Transverse colon (tissue), 4 donors: ENCODE measurements at regions not wholly inside any gene's neighbourhood (a gene's known extent, or its start where the extent isn't known, plus 50 kb on each side); places are given as distances from the start of the nearest gene placed in this dataset.

Source experiments
- DNase-seq: peaks from one replicate; pipeline ENCODE4 v3.0.0-alpha.2; 2019
- H3K27ac ChIP-seq, 4 donors: fragments of 200-600 bp; sonication (generic); 2 replicates each; pipeline ENCODE4 v1.5.1; 2016 to 2018; ENCODE audit warnings: inconsistent platforms in 4 of 4
- H3K27me3 ChIP-seq: fragments of 200-600 bp; sonication (generic); 2 replicates; pipeline ENCODE4 v1.5.1; 2017; ENCODE audit warnings: inconsistent platforms
- H3K36me3 ChIP-seq, 4 donors: fragments of 200-600 bp; sonication (generic); 2 replicates each; pipeline ENCODE4 v1.5.1; 2017 to 2019; ENCODE audit warnings: inconsistent platforms in 4 of 4
- H3K4me1 ChIP-seq, 4 donors: fragments of 200-600 bp; sonication (generic); 2 replicates each; pipeline ENCODE4 v1.5.1; 2017 to 2020; ENCODE audit warnings: inconsistent platforms in 4 of 4
- H3K4me3 ChIP-seq, 4 donors: fragments of 200-600 bp; sonication (generic); 1 replicate in 1 of 4; 2 replicates in 3 of 4; pipeline versions ENCODE4 v1.5.1 to v1.6.1; 2017 to 2019; ENCODE audit warnings: inconsistent platforms in 4 of 4
- H3K9me3 ChIP-seq, 2 donors: fragments of 200-600 bp; sonication (generic); 2 replicates each; pipeline ENCODE4 v1.5.1; 2017 to 2019; ENCODE audit warnings: inconsistent platforms in 2 of 2
- EP300 ChIP-seq: sonication (generic); formaldehyde crosslinking; IDR thresholded peaks from one replicate; pipeline ENCODE4 v1.6.1; 2017; ENCODE audit warnings: antibody characterized with exemption, low read depth
- POLR2A ChIP-seq: fragments of 450-650 bp; IDR thresholded peaks from one replicate; pipeline ENCODE4 v1.6.1; 2016; ENCODE audit warnings: antibody characterized with exemption, mild to moderate bottlenecking, moderate library complexity
- POLR2AphosphoS5 ChIP-seq, 3 donors: sonication (generic); formaldehyde crosslinking; IDR thresholded peaks; one replicate each; pipeline ENCODE4 v1.6.1; 2016; ENCODE audit warnings: antibody characterized with exemption in 3 of 3
- WGBS, 2 donors: methylation state at CpG; one replicate each; pipeline ENCODE4 v1.1.5; 2018; ENCODE audit warnings: low coverage in 1 of 2; 5-methylcytosine and 5-hydroxymethylcytosine counted together
- in situ Hi-C, 4 donors: fragments of 200-750 bp; cut with MboI; loops; one replicate each; pipeline versions ENCODE4 v1.15.0 to v1.15.1; 2017; ENCODE audit warnings: low sequenced_read_pairs in 3 of 4, low pct_ligation_motif_present in 1 of 4, low pct_unique_long_range_greater_than_20kb in 1 of 4
- intact Hi-C: fragments of 100-400 bp; cut with DNase I; formaldehyde crosslinking; loops from one replicate; pipeline ENCODE4 v1.15.1; 2023; ENCODE audit warnings: low total_unique reads
- TF ChIP-seq, protein P1 (sequence below), 5 experiments: fragments of 200-600 bp in 3 of 5; fragments of 450-650 bp in 2 of 5; sonication (generic) in 3 of 5; IDR thresholded peaks; 1 replicate in 2 of 5; 2 replicates in 3 of 5; pipeline ENCODE4 v1.5.1; 2016 to 2017; ENCODE audit warnings: antibody characterized with exemption in 5 of 5, inconsistent platforms in 3 of 5, mild to moderate bottlenecking in 2 of 5, moderate library complexity in 1 of 5

DNA sequence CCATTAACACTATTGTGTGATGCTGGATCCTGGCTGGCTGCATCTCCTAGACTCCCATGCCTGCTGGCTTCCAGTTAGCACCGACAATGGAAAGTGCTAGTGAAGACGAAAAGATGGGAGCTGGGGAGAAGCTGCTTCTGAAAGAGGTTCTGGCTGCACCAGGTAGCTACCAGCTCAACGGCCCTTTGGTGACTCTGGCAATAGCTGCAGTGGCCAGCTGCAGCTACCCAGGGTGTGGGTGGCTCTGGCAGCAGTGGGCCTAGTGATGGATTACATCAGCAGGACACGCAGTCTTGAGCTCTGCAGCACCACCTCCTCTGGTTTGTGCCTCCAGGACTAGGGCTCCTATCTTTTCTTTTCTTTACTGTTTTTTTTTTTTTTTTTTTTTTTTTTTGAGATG is 662.6 kb downstream of the MATN1 start:
- intact Hi-C loops (no loop called here), in situ Hi-C loops (no loop called here)
- Histone ChIP-seq H3K9me3 (no peaks in the 10 kb centered on the region), H3K4me1 (no peaks in the 10 kb centered on the region), H3K36me3 (no peaks in the 10 kb centered on the region), H3K27ac (no peak overlapping the region), H3K4me3 (no peak overlapping the region), H3K27me3 (peaks cover 5% of the 10 kb centered on the region)
- TF ChIP-seq POLR2AphosphoS5 (IDR thresholded peaks at IDR 0.05) = no peak
- TF ChIP-seq, protein P1, sequence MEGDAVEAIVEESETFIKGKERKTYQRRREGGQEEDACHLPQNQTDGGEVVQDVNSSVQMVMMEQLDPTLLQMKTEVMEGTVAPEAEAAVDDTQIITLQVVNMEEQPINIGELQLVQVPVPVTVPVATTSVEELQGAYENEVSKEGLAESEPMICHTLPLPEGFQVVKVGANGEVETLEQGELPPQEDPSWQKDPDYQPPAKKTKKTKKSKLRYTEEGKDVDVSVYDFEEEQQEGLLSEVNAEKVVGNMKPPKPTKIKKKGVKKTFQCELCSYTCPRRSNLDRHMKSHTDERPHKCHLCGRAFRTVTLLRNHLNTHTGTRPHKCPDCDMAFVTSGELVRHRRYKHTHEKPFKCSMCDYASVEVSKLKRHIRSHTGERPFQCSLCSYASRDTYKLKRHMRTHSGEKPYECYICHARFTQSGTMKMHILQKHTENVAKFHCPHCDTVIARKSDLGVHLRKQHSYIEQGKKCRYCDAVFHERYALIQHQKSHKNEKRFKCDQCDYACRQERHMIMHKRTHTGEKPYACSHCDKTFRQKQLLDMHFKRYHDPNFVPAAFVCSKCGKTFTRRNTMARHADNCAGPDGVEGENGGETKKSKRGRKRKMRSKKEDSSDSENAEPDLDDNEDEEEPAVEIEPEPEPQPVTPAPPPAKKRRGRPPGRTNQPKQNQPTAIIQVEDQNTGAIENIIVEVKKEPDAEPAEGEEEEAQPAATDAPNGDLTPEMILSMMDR (IDR thresholded peaks at IDR 0.05) = no peak
- no peak for TF ChIP-seq POLR2A
- no peak for TF ChIP-seq EP300
- no peak for DNase-seq
- 70 to 71% methylated on average over 2 to 4 of the region's 4 CpGs for WGBS, 2 donors

DNA sequence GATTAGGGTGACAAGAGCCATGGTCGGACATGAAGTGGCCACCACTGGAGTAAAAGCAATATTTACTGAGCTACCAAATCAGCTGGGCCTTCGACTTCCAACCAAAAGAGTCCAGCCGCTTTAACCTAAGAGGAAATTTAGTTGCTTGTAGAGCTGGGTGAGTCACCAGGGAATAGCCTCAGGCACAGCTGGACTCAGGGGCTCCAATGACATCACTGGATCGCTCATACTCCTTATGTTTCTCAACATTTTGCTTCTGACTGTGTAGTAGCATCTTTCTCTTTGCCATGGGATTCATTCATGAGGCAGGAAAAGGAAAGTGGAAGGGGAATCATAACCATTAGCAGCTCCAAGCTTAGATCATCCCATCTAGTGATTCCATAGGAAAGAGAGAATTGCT is 664.4 kb downstream of the MATN1 start:
- Histone ChIP-seq H3K36me3 (no peaks in the 10 kb centered on the region), H3K4me1 (no peaks in the 10 kb centered on the region), H3K27me3 (peaks cover 12% of the 10 kb centered on the region), H3K27ac (no peak overlapping the region), H3K4me3 (no peak overlapping the region), H3K9me3 (no peaks in the 10 kb centered on the region)
- TF ChIP-seq EP300 = no peak
- no peak for TF ChIP-seq POLR2A
- TF ChIP-seq POLR2AphosphoS5 (IDR thresholded peaks at IDR 0.05) = no peak
- TF ChIP-seq, protein P1 (IDR thresholded peaks at IDR 0.05) = no peak
- WGBS, 2 donors = 48 to 82% methylated on average over 3 to 4 of the region's 4 CpGs
- intact Hi-C loops (no loop called here), in situ Hi-C loops (no loop called here)
- no peak for DNase-seq

DNA sequence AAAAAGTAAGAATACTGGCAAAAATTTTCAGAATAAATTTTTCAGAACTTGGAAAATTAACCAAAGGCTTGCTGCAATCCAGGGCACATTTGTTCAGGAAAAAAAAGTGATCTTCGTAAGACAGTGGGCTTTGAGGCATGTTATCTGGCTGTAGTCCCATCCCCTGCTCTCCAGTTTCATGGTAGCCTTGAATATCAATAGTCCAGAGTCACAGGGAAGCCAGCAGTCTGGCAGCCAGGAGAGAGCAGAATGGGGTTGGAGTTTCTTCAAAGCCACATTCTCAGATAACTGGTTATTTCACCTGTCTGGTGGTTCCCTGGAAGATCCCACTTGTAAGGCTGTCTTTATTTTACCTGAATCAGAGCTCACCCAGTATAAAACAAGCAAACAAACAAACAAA is 669.3 kb downstream of the MATN1 start:
- Histone ChIP-seq H3K4me3 (no peak overlapping the region), H3K27ac (no peak overlapping the region), H3K27me3 (peaks cover 46% of the 10 kb centered on the region), H3K4me1 (no peaks in the 10 kb centered on the region), H3K9me3 (no peaks in the 10 kb centered on the region), H3K36me3 (no peaks in the 10 kb centered on the region)
- in situ Hi-C loops = no loop called here
- no peak for TF ChIP-seq POLR2AphosphoS5 (IDR thresholded peaks at IDR 0.05)
- TF ChIP-seq, protein P1 (IDR thresholded peaks at IDR 0.05) = no peak
- TF ChIP-seq POLR2A = no peak
- no peak for TF ChIP-seq EP300
- WGBS, 2 donors = 25 to 57% methylated on average over 1 of the region's 1 CpG
- no peak for DNase-seq
- intact Hi-C loops = no loop called here

DNA sequence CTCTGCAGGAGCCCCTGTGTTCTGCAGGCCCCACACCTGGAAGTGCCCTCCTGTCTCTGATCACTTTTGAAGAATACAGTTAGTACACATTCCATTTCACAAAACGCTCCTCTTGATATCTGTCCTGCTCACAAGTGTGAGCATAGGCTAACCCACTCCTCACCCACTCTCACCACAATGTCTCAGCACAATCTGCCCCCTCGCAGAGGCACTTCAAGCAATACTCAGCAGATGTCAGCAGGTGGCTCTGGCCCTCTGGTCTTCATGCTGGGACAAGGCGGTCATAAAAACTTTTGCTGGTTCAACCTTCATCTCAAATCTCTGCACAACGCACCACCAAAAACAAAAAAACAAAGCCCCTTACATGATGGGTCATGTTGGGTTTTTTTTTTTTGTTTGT is 671.2 kb downstream of the MATN1 start:
- no peak for DNase-seq
- 55 to 69% methylated on average over 3 to 4 of the region's 4 CpGs for WGBS, 2 donors

More for the DNA sequence above, 671.2 kb downstream of the MATN1 start:
- Histone ChIP-seq H3K9me3 (no peaks in the 10 kb centered on the region), H3K27ac (no peak overlapping the region), H3K27me3 (peaks cover 42% of the 10 kb centered on the region), H3K36me3 (no peaks in the 10 kb centered on the region), H3K4me3 (no peak overlapping the region), H3K4me1 (no peaks in the 10 kb centered on the region)
- intact Hi-C loops (no loop called here), in situ Hi-C loops (no loop called here)
- TF ChIP-seq, protein P1 (IDR thresholded peaks at IDR 0.05) = no peak
- TF ChIP-seq POLR2AphosphoS5 (IDR thresholded peaks at IDR 0.05) (no peak), EP300 (no peak)
